ENCODE measurements at regions not wholly inside any gene's neighbourhood (a gene's known extent, or its start where the extent isn't known, plus 50 kb on each side); places are given as distances from the start of the nearest gene placed in this dataset.

GRCh38 chr11:25596701-25597100, 735.2 kb upstream of the ANO3 start:
- TF ChIP-seq POLR2A (IDR thresholded peaks at IDR 0.05) (no peak), CTCF (IDR thresholded peaks at IDR 0.05) (no peak)
